PC-9 (cell line): ENCODE measurements at regions not wholly inside any gene's neighbourhood (a gene's known extent, or its start where the extent isn't known, plus 50 kb on each side); places are given as distances from the start of the nearest gene placed in this dataset.

Experiments used
- CTCF ChIP-seq: fragments of 200-600 bp; sonication (generic); conservative IDR thresholded peaks from 2 replicates; pipeline ENCODE4 v1.6.1; 2017; ENCODE audit warnings: mixed run types, antibody characterized with exemption, mild to moderate bottlenecking, moderate library complexity
- EZH2 ChIP-seq: fragments of 200-600 bp; sonication (generic); IDR thresholded peaks from 2 replicates; pipeline ENCODE4 v1.8.0; 2017; ENCODE audit warnings: antibody characterized with exemption, low read depth

DNA sequence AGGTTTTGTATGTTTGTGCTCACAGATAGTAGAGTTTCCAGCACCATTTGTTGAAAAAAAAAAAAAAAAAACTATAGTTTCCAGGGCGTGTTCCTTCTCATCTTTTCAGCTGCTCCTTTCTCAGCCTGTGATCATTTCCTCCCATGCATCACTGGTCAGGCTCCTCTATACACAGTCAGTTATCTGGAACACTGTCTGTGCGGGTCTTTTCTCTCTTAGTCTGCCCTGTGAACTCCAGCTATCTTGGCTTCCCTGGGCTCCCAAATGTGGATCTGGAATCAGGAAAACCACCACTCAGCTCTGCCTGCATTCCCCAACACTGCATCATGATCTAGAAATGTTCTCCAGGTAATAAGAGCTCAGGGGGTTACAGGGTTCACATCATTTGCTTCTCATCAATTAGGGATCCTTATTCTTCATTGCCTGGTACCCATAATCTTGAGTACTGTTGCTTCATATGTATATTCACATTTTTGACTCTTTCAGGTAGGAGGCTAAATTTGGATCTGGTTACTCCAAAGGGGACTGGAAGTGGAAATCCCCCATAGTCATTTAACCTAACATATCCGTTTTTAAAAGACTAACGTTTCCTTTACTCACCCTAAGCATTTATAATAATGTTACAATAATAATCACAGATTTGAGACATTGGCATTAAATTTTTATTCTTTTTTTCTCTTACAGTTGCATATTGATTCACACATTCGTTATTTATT is 221.8 kb upstream of the KLF3 start:
- TF ChIP-seq CTCF = no peak
- no peak for TF ChIP-seq EZH2
